Ishikawa (cell line): ENCODE measurements at regions not wholly inside any gene's neighbourhood (a gene's known extent, or its start where the extent isn't known, plus 50 kb on each side); places are given as distances from the start of the nearest gene placed in this dataset.

Experiments used
- CEBPB ChIP-seq: IDR thresholded peaks from 2 replicates; pipeline ENCODE4 v1.6.1; 2012
- CREB1 ChIP-seq: IDR thresholded peaks from 2 replicates; pipeline ENCODE4 v1.6.1; 2012; ENCODE audit warnings: low read depth
- EGR1 ChIP-seq: IDR thresholded peaks from 2 replicates; pipeline ENCODE4 v1.6.1; 2012
- EP300 ChIP-seq: IDR thresholded peaks from 2 replicates; pipeline ENCODE4 v1.6.1; 2012; ENCODE audit warnings: borderline replicate concordance
- FOXM1 ChIP-seq: IDR thresholded peaks from 2 replicates; pipeline ENCODE4 v1.6.1; 2012; ENCODE audit warnings: low read depth, borderline replicate concordance
- MAX ChIP-seq: IDR thresholded peaks from 2 replicates; pipeline ENCODE4 v1.6.1; 2012
- NFIC ChIP-seq: IDR thresholded peaks from 2 replicates; pipeline ENCODE4 v1.6.1; 2012
- RAD21 ChIP-seq: IDR thresholded peaks from 2 replicates; pipeline ENCODE4 v1.6.1; 2012; ENCODE audit warnings: low read depth
- REST ChIP-seq: IDR thresholded peaks from 2 replicates; pipeline ENCODE4 v1.6.1; 2012; ENCODE audit warnings: low read depth, mild to moderate bottlenecking
- TAF1 ChIP-seq: IDR thresholded peaks from 2 replicates; pipeline ENCODE4 v1.6.1; 2012; ENCODE audit warnings: low read depth, mild to moderate bottlenecking
- TCF12 ChIP-seq: IDR thresholded peaks from 2 replicates; pipeline ENCODE4 v1.6.1; 2012; ENCODE audit warnings: low read depth
- TEAD4 ChIP-seq: IDR thresholded peaks from 2 replicates; pipeline ENCODE4 v1.6.1; 2012
- USF1 ChIP-seq: IDR thresholded peaks from 2 replicates; pipeline ENCODE4 v1.6.1; 2012
- YY1 ChIP-seq: IDR thresholded peaks from 2 replicates; pipeline ENCODE4 v1.6.1; 2012; ENCODE audit warnings: low read depth
- ZBTB7A ChIP-seq: IDR thresholded peaks from 2 replicates; pipeline ENCODE4 v1.6.1; 2012; ENCODE audit warnings: low read depth

- TF ChIP-seq EP300 (no peak), RAD21 (no peak), USF1 (no peak), MAX (no peak), TEAD4 (no peak), YY1 (no peak), FOXM1 (no peak), EGR1 (no peak), REST (no peak), CEBPB (no peak), TAF1 (no peak), TCF12 (no peak), NFIC (no peak), ZBTB7A (no peak)
These were observed 144.0 kb upstream of the PRNP start for GRCh38 chr20:4542270-4542669.

- TF ChIP-seq ZBTB7A: no peak
- no peak for TF ChIP-seq TEAD4
- no peak for TF ChIP-seq EGR1
- TF ChIP-seq TAF1: no peak
- no peak for TF ChIP-seq YY1
- TF ChIP-seq CEBPB: no peak
- TF ChIP-seq NFIC: no peak
These were observed 151.9 kb upstream of the PRNP start for GRCh38 chr20:4534315-4534714.

- TF ChIP-seq USF1: no peak
- no peak for TF ChIP-seq MAX
These were observed 152.7 kb upstream of the PRNP start for GRCh38 chr20:4533368-4534133.

GRCh38 chr20:4532772-4533171 is 153.5 kb upstream of the PRNP start:
- TF ChIP-seq FOXM1 (no peak), CEBPB (no peak), CREB1 (no peak), YY1 (no peak)

- TF ChIP-seq TAF1: no peak
These were observed 161.5 kb upstream of the PRNP start for GRCh38 chr20:4524792-4525191.

GRCh38 chr20:4524307-4524706 is 161.9 kb upstream of the PRNP start:
- TF ChIP-seq REST (no peak), ZBTB7A (no peak), MAX (no peak)

GRCh38 chr20:4522310-4522709 is 163.9 kb upstream of the PRNP start:
- TF ChIP-seq REST (no peak), CEBPB (no peak), MAX (no peak), NFIC (no peak), YY1 (no peak), RAD21 (no peak), EGR1 (no peak), EP300 (no peak), CREB1 (no peak), TCF12 (no peak), ZBTB7A (no peak), TEAD4 (no peak), TAF1 (no peak), USF1 (no peak), FOXM1 (no peak)
